HL-60 (cell line): ENCODE measurements at regions not wholly inside any gene's neighbourhood (a gene's known extent, or its start where the extent isn't known, plus 50 kb on each side); places are given as distances from the start of the nearest gene placed in this dataset.
A peak's percentile ranks its signal among the peaks of the same experiment; 100 is the strongest.
"Not testable (repeated sequence)": the region's sequence is repeated elsewhere in the genome, so short reads cannot be mapped to it uniquely, and the experiment has no call there.

Experiments used
- DNase-seq, 2 experiments: peaks; one replicate each; pipeline ENCODE4 v3.0.0-alpha.2; 2010 to 2020; ENCODE audit warnings: low read depth in 1 of 2, low spot score in 1 of 2
- H3K27ac ChIP-seq: fragments of 250-450 bp; sonication (Bioruptor Pico); replicated peaks from 2 replicates; pipeline ENCODE4 v1.5.1; 2020; ENCODE audit warnings: mild to moderate bottlenecking, moderate library complexity
- H3K27me3 ChIP-seq: fragments of 250-450 bp; sonication (Bioruptor Pico); 2 replicates; pipeline ENCODE4 v1.5.1; 2021; ENCODE audit warnings: mild to moderate bottlenecking, moderate library complexity; ENCODE audit not compliant: insufficient read depth, poor library complexity, severe bottlenecking
- H3K4me3 ChIP-seq: replicated peaks from 2 replicates; pipeline ENCODE4 v1.5.1; 2011; ENCODE audit warnings: mild to moderate bottlenecking, control low read depth, low read length; ENCODE audit not compliant: insufficient read depth
- CTCF ChIP-seq: IDR thresholded peaks from one replicate; pipeline ENCODE4 v1.5.1; 2011; ENCODE audit warnings: low read length, control low read depth, inconsistent platforms; ENCODE audit not compliant: insufficient read depth
- GABPA ChIP-seq: IDR thresholded peaks from 2 replicates; pipeline ENCODE4 v1.6.1; 2012; ENCODE audit warnings: low read depth
- POLR2AphosphoS5 ChIP-seq: IDR thresholded peaks from 2 replicates; pipeline ENCODE4 v1.6.1; 2012; ENCODE audit warnings: low read depth
- REST ChIP-seq: IDR thresholded peaks from 2 replicates; pipeline ENCODE4 v1.6.1; 2012; ENCODE audit warnings: low read depth; ENCODE audit not compliant: insufficient replicate concordance
- SPI1 ChIP-seq: IDR thresholded peaks from 2 replicates; pipeline ENCODE4 v1.6.1; 2012; ENCODE audit warnings: low read depth, mild to moderate bottlenecking, borderline replicate concordance

GRCh38 chr15:39260791-39261190 lies 320.1 kb upstream of the THBS1 start:
- Histone ChIP-seq H3K4me3 (no peak overlapping the region), H3K27ac (no peak overlapping the region), H3K27me3 (peaks cover 5% of the 10 kb centered on the region)
- TF ChIP-seq POLR2AphosphoS5 (no peak), CTCF (no peak), GABPA (no peak), SPI1 (no peak), REST (no peak)
- DNase-seq, result no peak

GRCh38 chr15:39261397-39262183 lies 319.3 kb upstream of the THBS1 start:
- DNase-seq, H3K27me3 ChIP-seq, H3K27ac ChIP-seq, H3K4me3 ChIP-seq: not testable (repeated sequence)
- TF ChIP-seq SPI1, result peak; percentile 65

- H3K27ac ChIP-seq, H3K4me3 ChIP-seq, H3K27me3 ChIP-seq: not testable (repeated sequence)
- TF ChIP-seq GABPA, result 0 out of 2 replicates have a peak, but pooled peaks have one; percentile 23
- TF ChIP-seq POLR2AphosphoS5, result peak; percentile 74
- peak in 1 of 2 experiments; percentile 51 for DNase-seq
Observed at GRCh38 chr15:39262995-39263772, 317.7 kb upstream of the THBS1 start.

GRCh38 chr15:39265261-39265660 lies 315.6 kb upstream of the THBS1 start:
- Histone ChIP-seq H3K4me3 (no peak overlapping the region), H3K27ac (no peak overlapping the region), H3K27me3 (peaks cover 8% of the 10 kb centered on the region)
- TF ChIP-seq POLR2AphosphoS5 (no peak), REST (no peak), GABPA (no peak), SPI1 (no peak), CTCF (no peak)
- no peak for DNase-seq
